A673 (cell line): ENCODE measurements at regions not wholly inside any gene's neighbourhood (a gene's known extent, or its start where the extent isn't known, plus 50 kb on each side); places are given as distances from the start of the nearest gene placed in this dataset.
"Not testable (repeated sequence)": the region's sequence is repeated elsewhere in the genome, so short reads cannot be mapped to it uniquely, and the experiment has no call there.

Experiments used
- BruUV-seq: library from RNA; stranded (reverse); fragments of 400-500 nt; replicated peaks from 2 replicates; lab custom pipeline; 2021; lab: Mats Ljungman, UMichigan
- CTCF ChIA-PET: fragments of 300-600 bp; sonication (Branson Sonifier 250); formaldehyde crosslinking; loops from one replicate; lab custom pipeline; 2022; ENCODE audit warnings: antibody characterized with exemption; lab: Charles Lee
- POLR2A ChIA-PET: fragments of 300-600 bp; sonication (Branson Sonifier 250); formaldehyde crosslinking; loops from one replicate; lab custom pipeline; 2022; ENCODE audit warnings: antibody characterized with exemption; ENCODE audit not compliant: low non-redundant PET; lab: Charles Lee
- DNase-seq: peaks from one replicate; pipeline ENCODE4 v3.0.0-alpha.2; 2015; ENCODE audit warnings: low spot score
- H3K27ac ChIP-seq: fragments of 200-600 bp; sonication (generic); 2 replicates; pipeline ENCODE4 v1.5.1; 2016; ENCODE audit warnings: mixed run types, low read depth, mild to moderate bottlenecking, mixed read lengths, antibody characterized with exemption, low read length; ENCODE audit not compliant: poor library complexity, severe bottlenecking
- H3K27me3 ChIP-seq: fragments of 200-600 bp; sonication (generic); replicated peaks from 2 replicates; pipeline ENCODE4 v1.6.1; 2017; ENCODE audit warnings: mixed run types, low read depth, mild to moderate bottlenecking, mixed read lengths, antibody characterized with exemption, low read length; ENCODE audit not compliant: insufficient read depth, poor library complexity
- H3K36me3 ChIP-seq: fragments of 200-600 bp; sonication (generic); 2 replicates; pipeline ENCODE4 v1.6.1; 2016; ENCODE audit warnings: mixed run types, mild to moderate bottlenecking, mixed read lengths, antibody characterized with exemption, low read length; ENCODE audit not compliant: insufficient read depth, poor library complexity, severe bottlenecking
- H3K4me1 ChIP-seq: fragments of 200-600 bp; sonication (generic); 2 replicates; pipeline ENCODE4 v1.6.1; 2017; ENCODE audit warnings: mixed run types, mild to moderate bottlenecking, mixed read lengths, antibody characterized with exemption, low read length; ENCODE audit not compliant: insufficient read depth, poor library complexity, severe bottlenecking
- H3K4me3 ChIP-seq: fragments of 200-600 bp; sonication (generic); 2 replicates; pipeline ENCODE4 v1.5.1; 2016; ENCODE audit warnings: low read depth, mixed run types, mild to moderate bottlenecking, mixed read lengths, low read length; ENCODE audit not compliant: poor library complexity, severe bottlenecking
- H3K9me3 ChIP-seq: fragments of 200-600 bp; sonication (generic); 2 replicates; pipeline ENCODE4 v1.6.1; 2016; ENCODE audit warnings: mixed run types, low read depth, mild to moderate bottlenecking, mixed read lengths, antibody characterized with exemption, low read length; ENCODE audit not compliant: poor library complexity, severe bottlenecking
- EZH2 ChIP-seq: fragments of 200-600 bp; sonication (generic); IDR thresholded peaks from 2 replicates; pipeline ENCODE4 v1.6.1; 2017; ENCODE audit warnings: borderline replicate concordance, low read depth, mild to moderate bottlenecking, mixed read lengths, antibody characterized with exemption, low read length; ENCODE audit not compliant: poor library complexity, severe bottlenecking
- intact Hi-C: fragments of 100-400 bp; cut with micrococcal nuclease; formaldehyde crosslinking; loops from one replicate; pipeline ENCODE4 v1.10.0; 2022; ENCODE audit not compliant: unreplicated experiment
- TF ChIP-seq, protein P1 (sequence below): fragments of 300-800, 200-600 bp; sonication (generic); conservative IDR thresholded peaks from 2 replicates; pipeline ENCODE4 v1.5.1; 2017; ENCODE audit warnings: low read depth, mild to moderate bottlenecking, antibody characterized with exemption, low read length, moderate library complexity, mixed read lengths

DNA sequence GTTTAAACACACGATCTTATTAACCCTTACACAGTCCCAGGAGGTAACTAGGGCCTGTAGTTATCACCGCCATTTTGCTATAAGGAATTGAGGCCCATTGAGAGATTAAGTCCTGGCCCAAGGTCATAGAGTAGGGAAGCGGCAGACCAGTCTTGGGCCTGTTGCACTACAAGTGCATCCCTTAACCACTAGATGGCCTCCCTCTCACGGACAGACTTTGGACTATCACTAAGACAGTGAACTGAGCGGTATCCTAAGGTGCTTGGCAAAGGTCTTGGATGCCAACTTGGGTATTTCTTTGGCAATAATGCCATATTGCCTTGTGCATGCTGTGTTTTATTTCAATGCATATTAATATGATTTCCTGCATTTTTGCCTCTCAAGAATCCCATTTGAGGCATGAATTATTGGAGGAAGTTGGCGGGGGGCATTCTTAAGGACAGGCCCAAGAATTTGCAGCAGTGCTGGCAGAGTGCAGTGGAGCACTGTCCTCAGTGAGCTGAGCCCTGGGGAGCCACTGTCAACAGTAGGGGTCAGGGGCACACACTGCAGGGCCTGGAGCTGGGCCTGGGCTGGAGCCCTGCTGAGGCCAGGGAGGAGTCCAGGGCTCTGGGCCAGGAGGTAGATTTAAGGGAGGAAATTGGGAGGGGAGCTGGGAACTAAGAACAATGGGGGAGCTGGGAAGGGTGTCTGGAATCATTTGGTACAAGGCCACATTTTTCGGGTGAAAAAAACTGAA lies 147.4 kb downstream of the SMIM20 start:
- POLR2A ChIA-PET, result no interaction called here
- TF ChIP-seq EZH2, result no peak
- TF ChIP-seq, protein P1, sequence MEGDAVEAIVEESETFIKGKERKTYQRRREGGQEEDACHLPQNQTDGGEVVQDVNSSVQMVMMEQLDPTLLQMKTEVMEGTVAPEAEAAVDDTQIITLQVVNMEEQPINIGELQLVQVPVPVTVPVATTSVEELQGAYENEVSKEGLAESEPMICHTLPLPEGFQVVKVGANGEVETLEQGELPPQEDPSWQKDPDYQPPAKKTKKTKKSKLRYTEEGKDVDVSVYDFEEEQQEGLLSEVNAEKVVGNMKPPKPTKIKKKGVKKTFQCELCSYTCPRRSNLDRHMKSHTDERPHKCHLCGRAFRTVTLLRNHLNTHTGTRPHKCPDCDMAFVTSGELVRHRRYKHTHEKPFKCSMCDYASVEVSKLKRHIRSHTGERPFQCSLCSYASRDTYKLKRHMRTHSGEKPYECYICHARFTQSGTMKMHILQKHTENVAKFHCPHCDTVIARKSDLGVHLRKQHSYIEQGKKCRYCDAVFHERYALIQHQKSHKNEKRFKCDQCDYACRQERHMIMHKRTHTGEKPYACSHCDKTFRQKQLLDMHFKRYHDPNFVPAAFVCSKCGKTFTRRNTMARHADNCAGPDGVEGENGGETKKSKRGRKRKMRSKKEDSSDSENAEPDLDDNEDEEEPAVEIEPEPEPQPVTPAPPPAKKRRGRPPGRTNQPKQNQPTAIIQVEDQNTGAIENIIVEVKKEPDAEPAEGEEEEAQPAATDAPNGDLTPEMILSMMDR, result peak; percentile 83
- no peaks in the 10 kb centered on the region for H3K36me3 ChIP-seq
- H3K9me3 ChIP-seq, result no peaks in the 10 kb centered on the region
- H3K4me3 ChIP-seq, result no peak overlapping the region
- intact Hi-C loops, result loop anchor here (2.0 kb wide), 1 partner anchor 349 kb away; no protein-coding TSS in a partner anchor
- no peak overlapping the region for H3K27ac ChIP-seq
- CTCF ChIA-PET, result interaction anchor here (0.6 to 1.7 kb wide), 2 partner anchors 293 to 349 kb away, joined by 5 to 8 read pairs; no protein-coding TSS in a partner anchor
- DNase-seq, result peak; percentile 64
- no peaks in the 10 kb centered on the region for H3K4me1 ChIP-seq
- no TSS peak for BruUV-seq
- H3K27me3 ChIP-seq, result no peaks in the 10 kb centered on the region

DNA sequence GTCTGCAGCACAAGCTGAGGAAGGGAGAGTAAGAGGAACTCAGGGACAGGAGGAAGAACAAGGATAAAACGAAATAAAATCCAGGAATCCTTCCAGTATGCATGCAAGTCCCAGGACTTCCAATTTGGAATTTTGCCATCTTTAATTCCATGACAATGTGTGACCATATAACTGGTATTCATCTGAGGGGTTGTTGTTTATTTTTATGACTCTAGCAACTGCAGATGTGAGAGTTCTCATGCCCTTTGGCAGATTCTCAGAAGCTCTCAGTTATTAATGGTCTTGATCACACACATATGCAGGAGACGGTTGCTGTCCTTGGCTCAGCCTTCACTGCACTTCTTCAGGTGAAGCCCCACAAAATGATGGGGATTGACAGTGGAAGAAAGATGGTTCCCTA lies 148.2 kb downstream of the SMIM20 start:
- Histone ChIP-seq H3K27ac (no peak overlapping the region), H3K4me3 (no peak overlapping the region), H3K27me3 (no peaks in the 10 kb centered on the region), H3K4me1 (no peaks in the 10 kb centered on the region), H3K36me3 (no peaks in the 10 kb centered on the region), H3K9me3 (no peaks in the 10 kb centered on the region)
- BruUV-seq, result no TSS peak
- TF ChIP-seq EZH2, result no peak
- intact Hi-C loops, result no loop called here
- ChIA-PET POLR2A (no interaction called here), CTCF (interaction anchor here (1.7 kb wide), 1 partner anchor 349 kb away, joined by 5 read pairs; no protein-coding TSS in a partner anchor)
- DNase-seq, result no peak

DNA sequence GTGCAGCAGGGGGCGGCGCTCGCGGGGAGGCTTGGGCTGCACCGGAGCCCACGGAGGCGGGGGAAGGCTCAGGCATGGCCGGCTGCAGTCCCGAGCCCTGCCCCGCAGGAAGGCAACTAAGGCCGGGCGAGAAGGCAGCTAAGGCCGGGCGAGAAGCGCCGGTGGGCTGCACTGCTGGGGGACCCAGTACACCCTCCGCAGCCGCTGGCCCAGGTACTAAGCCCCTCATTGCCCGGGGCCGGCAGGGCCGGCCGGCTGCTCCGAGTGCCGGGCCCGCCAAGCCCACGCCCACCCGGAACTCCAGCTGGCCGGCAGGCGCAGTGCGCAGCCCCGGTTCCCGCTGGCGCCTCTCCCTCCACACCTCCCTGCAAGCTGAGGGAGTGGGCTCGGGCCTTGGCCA lies 150.0 kb downstream of the SMIM20 start:
- H3K27me3 ChIP-seq, POLR2A ChIA-PET, H3K4me3 ChIP-seq, H3K9me3 ChIP-seq, CTCF ChIA-PET, H3K4me1 ChIP-seq, H3K27ac ChIP-seq, H3K36me3 ChIP-seq, intact Hi-C loops, BruUV-seq, DNase-seq: not testable (repeated sequence)

DNA sequence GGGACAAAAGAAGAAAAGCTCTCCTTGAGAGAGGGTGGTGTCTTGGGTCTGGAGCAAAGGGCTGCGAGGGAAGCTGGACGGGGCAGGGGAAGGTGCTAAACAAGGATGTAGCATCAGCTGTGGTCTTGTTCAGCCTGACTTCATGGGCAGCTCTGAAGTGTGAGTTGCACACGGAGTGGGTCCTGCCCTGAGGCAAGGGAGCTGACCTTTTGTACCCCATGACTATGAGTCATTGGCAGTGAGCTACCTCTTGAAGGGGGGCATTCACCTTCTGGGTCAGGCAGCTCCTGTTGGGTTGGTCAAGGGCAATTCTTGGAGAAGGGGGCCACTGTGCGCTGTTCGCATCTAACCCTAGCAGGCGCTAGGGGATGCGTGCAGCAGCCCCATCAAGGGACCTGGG lies 151.8 kb downstream of the SMIM20 start:
- ChIA-PET POLR2A (no interaction called here), CTCF (no interaction called here)
- intact Hi-C loops, result no loop called here
- no TSS peak for BruUV-seq
- Histone ChIP-seq H3K4me3 (no peak overlapping the region), H3K4me1 (no peaks in the 10 kb centered on the region), H3K36me3 (no peaks in the 10 kb centered on the region), H3K9me3 (no peaks in the 10 kb centered on the region), H3K27ac (no peak overlapping the region), H3K27me3 (no peaks in the 10 kb centered on the region)
- no peak for TF ChIP-seq EZH2
- TF ChIP-seq, protein P1, result no peak
- no peak for DNase-seq
